GM21786 (cell line): ENCODE measurements at regions not wholly inside any gene's neighbourhood (a gene's known extent, or its start where the extent isn't known, plus 50 kb on each side); places are given as distances from the start of the nearest gene placed in this dataset.
"Not testable (repeated sequence)": the region's sequence is repeated elsewhere in the genome, so short reads cannot be mapped to it uniquely, and the experiment has no call there.

Experiments
- ATAC-seq: cut with Tn5 transposase; IDR thresholded peaks from one replicate; pipeline ENCODE4 v1.9.1; 2021; ENCODE audit not compliant: unreplicated experiment

- ATAC-seq = no peak
Measured at GRCh38 chr6:69623357-69623756, 173.5 kb downstream of the LMBRD1 start.

GRCh38 chr6:69622924-69623323, 173.9 kb downstream of the LMBRD1 start:
- ATAC-seq = no peak

- ATAC-seq = no peak
Measured at GRCh38 chr6:69622230-69622629, 174.6 kb downstream of the LMBRD1 start.

GRCh38 chr6:69617163-69617562, 179.6 kb downstream of the LMBRD1 start:
- no peak for ATAC-seq

- no peak for ATAC-seq
Measured at GRCh38 chr6:69609836-69610472, 186.9 kb downstream of the LMBRD1 start.

GRCh38 chr6:69601132-69601531, 195.7 kb downstream of the LMBRD1 start:
- no peak for ATAC-seq

- no peak for ATAC-seq
Measured at GRCh38 chr6:69594405-69594804, 202.4 kb downstream of the LMBRD1 start.

GRCh38 chr6:69593706-69594105, 203.1 kb downstream of the LMBRD1 start:
- no peak for ATAC-seq

- no peak for ATAC-seq
Measured at GRCh38 chr6:69589626-69590025, 207.2 kb downstream of the LMBRD1 start.

- ATAC-seq = peak; percentile 91
Measured at GRCh38 chr6:69584913-69585729, 211.7 kb downstream of the LMBRD1 start.

- ATAC-seq = no peak
Measured at GRCh38 chr6:69584536-69584912, 212.3 kb downstream of the LMBRD1 start.

- ATAC-seq = no peak
Measured at GRCh38 chr6:69581581-69581980, 215.2 kb downstream of the LMBRD1 start.

GRCh38 chr6:69580706-69581105, 216.1 kb downstream of the LMBRD1 start:
- no peak for ATAC-seq

GRCh38 chr6:69578361-69578890, 218.4 kb downstream of the LMBRD1 start:
- no peak for ATAC-seq

- no peak for ATAC-seq
Measured at GRCh38 chr6:69571234-69571633, 225.6 kb downstream of the LMBRD1 start.

- ATAC-seq = no peak
Measured at GRCh38 chr6:69570106-69570505, 226.7 kb downstream of the LMBRD1 start.

- ATAC-seq = not testable (repeated sequence)
Measured at GRCh38 chr6:69560597-69560996, 236.2 kb downstream of the LMBRD1 start.

GRCh38 chr6:69555088-69555638, 241.6 kb downstream of the LMBRD1 start:
- ATAC-seq = no peak

- ATAC-seq = peak; percentile 70
Measured at GRCh38 chr6:69542494-69542893, 254.3 kb downstream of the LMBRD1 start.

- no peak for ATAC-seq
Measured at GRCh38 chr6:69527921-69528476, 268.8 kb downstream of the LMBRD1 start.

GRCh38 chr6:69515480-69515879, 281.3 kb downstream of the LMBRD1 start:
- not testable (repeated sequence) for ATAC-seq

GRCh38 chr6:69494595-69494994, 302.2 kb downstream of the LMBRD1 start:
- ATAC-seq = no peak
